Neutrophil (primary cell): ENCODE measurements at regions not wholly inside any gene's neighbourhood (a gene's known extent, or its start where the extent isn't known, plus 50 kb on each side); places are given as distances from the start of the nearest gene placed in this dataset.

ENCODE experiments used
- H3K27ac ChIP-seq: fragments of 200-600 bp; sonication (generic); 2 replicates; pipeline ENCODE4 v1.5.1; 2016; ENCODE audit warnings: mild to moderate bottlenecking, moderate library complexity
- H3K27me3 ChIP-seq: fragments of 200-600 bp; sonication (generic); 2 replicates; pipeline ENCODE4 v1.6.0; 2016; ENCODE audit warnings: mild to moderate bottlenecking
- H3K36me3 ChIP-seq: fragments of 200-600 bp; sonication (generic); 2 replicates; pipeline ENCODE4 v1.5.1; 2017
- H3K4me1 ChIP-seq, 2 experiments: fragments of 200-600 bp in 1 of 2; sonication (generic) in 1 of 2; 1 replicate in 1 of 2; 2 replicates in 1 of 2; pipeline versions ENCODE4 v1.5.1 to v1.6.1; 2013 to 2016; ENCODE audit warnings: low read depth in 1 of 2, low read length in 1 of 2, mild to moderate bottlenecking in 1 of 2, moderate library complexity in 1 of 2; ENCODE audit not compliant: control insufficient read depth in 1 of 2, insufficient read depth in 1 of 2
- H3K4me3 ChIP-seq, 2 experiments: fragments of 200-600 bp in 1 of 2; sonication (generic) in 1 of 2; 1 replicate in 1 of 2; 2 replicates in 1 of 2; pipeline ENCODE4 v1.5.1; 2013 to 2016; ENCODE audit warnings: low read depth in 1 of 2, low read length in 1 of 2, mild to moderate bottlenecking in 1 of 2, moderate library complexity in 1 of 2
- H3K9me3 ChIP-seq: fragments of 200-600 bp; sonication (generic); 2 replicates; pipeline ENCODE4 v1.5.1; 2016
- CTCF ChIP-seq: fragments of 200-600 bp; sonication (generic); IDR thresholded peaks from 2 replicates; pipeline ENCODE4 v1.5.1; 2016; ENCODE audit warnings: antibody characterized with exemption

- H3K36me3 ChIP-seq = no peaks in the 10 kb centered on the region
- TF ChIP-seq CTCF = no peak
- no peak overlapping the region for H3K27ac ChIP-seq
- H3K4me1 ChIP-seq = peaks cover 0 to 15% of the 10 kb centered on the region in 2 experiments
- no peaks in the 10 kb centered on the region for H3K9me3 ChIP-seq
- peaks cover 83% of the 10 kb centered on the region for H3K27me3 ChIP-seq
- no peak overlapping the region for H3K4me3 ChIP-seq
Measured at GRCh38 chr6:884570-884969, 191.6 kb upstream of the EXOC2 start.

- peaks cover 4 to 27% of the 10 kb centered on the region in 2 experiments for H3K4me1 ChIP-seq
- no peak overlapping the region for H3K27ac ChIP-seq
- H3K9me3 ChIP-seq = no peaks in the 10 kb centered on the region
- H3K4me3 ChIP-seq = no peak overlapping the region
- no peak for TF ChIP-seq CTCF
- no peaks in the 10 kb centered on the region for H3K36me3 ChIP-seq
- peaks cover 83% of the 10 kb centered on the region for H3K27me3 ChIP-seq
Measured at GRCh38 chr6:882084-882598, 189.2 kb upstream of the EXOC2 start.

GRCh38 chr6:878179-878578 is 185.2 kb upstream of the EXOC2 start:
- Histone ChIP-seq H3K27ac (no peak overlapping the region), H3K36me3 (no peaks in the 10 kb centered on the region), H3K4me3 (no peak overlapping the region), H3K27me3 (peaks cover 94% of the 10 kb centered on the region), H3K4me1 (peaks cover 4 to 11% of the 10 kb centered on the region in 2 experiments), H3K9me3 (no peaks in the 10 kb centered on the region)
- no peak for TF ChIP-seq CTCF

GRCh38 chr6:875012-875411 is 182.1 kb upstream of the EXOC2 start:
- no peaks in the 10 kb centered on the region for H3K9me3 ChIP-seq
- no peak overlapping the region for H3K4me3 ChIP-seq
- peaks cover 81% of the 10 kb centered on the region for H3K27me3 ChIP-seq
- peaks cover 4 to 11% of the 10 kb centered on the region in 2 experiments for H3K4me1 ChIP-seq
- H3K36me3 ChIP-seq = no peaks in the 10 kb centered on the region
- no peak overlapping the region for H3K27ac ChIP-seq
- TF ChIP-seq CTCF = no peak

GRCh38 chr6:872570-873125 is 179.7 kb upstream of the EXOC2 start:
- Histone ChIP-seq H3K36me3 (no peaks in the 10 kb centered on the region), H3K4me1 (peaks cover 0 to under 1% of the 10 kb centered on the region in 2 experiments), H3K4me3 (no peak overlapping the region), H3K27me3 (peaks cover 66% of the 10 kb centered on the region), H3K9me3 (no peaks in the 10 kb centered on the region), H3K27ac (no peak overlapping the region)
- no peak for TF ChIP-seq CTCF
